Right lobe of liver (tissue), 6 donors: ENCODE measurements at regions not wholly inside any gene's neighbourhood (a gene's known extent, or its start where the extent isn't known, plus 50 kb on each side); places are given as distances from the start of the nearest gene placed in this dataset.
"Not testable (repeated sequence)": the region's sequence is repeated elsewhere in the genome, so short reads cannot be mapped to it uniquely, and the experiment has no call there.

Experiments
- ATAC-seq, 4 donors: fragments of 200-7000 bp; cut with Tn5 transposase; one replicate each; pipeline ENCODE4 v1.9.1; 2020; ENCODE audit warnings: mild to moderate bottlenecking in 4 of 4, moderate library complexity in 4 of 4
- DNase-seq, 3 donors: peaks; one replicate each; pipeline ENCODE4 v3.0.0-alpha.2; 2020
- H3K27ac ChIP-seq, 3 donors: fragments of 200-600 bp; one replicate each; pipeline ENCODE4 v1.8.0; 2022
- H3K27me3 ChIP-seq, 2 donors: fragments of 200-600 bp; one replicate each; pipeline ENCODE4 v1.8.0; 2022
- H3K36me3 ChIP-seq, 4 donors: fragments of 200-600 bp; sonication (generic) in 1 of 4; one replicate each; pipeline versions ENCODE4 v1.5.1 to v1.8.0; 2017 to 2022; ENCODE audit warnings: control low read depth in 1 of 4
- H3K4me1 ChIP-seq, 4 donors: fragments of 200-600 bp; sonication (generic) in 1 of 4; one replicate each; pipeline versions ENCODE4 v1.5.1 to v1.8.0; 2017 to 2022; ENCODE audit warnings: control low read depth in 1 of 4
- H3K4me3 ChIP-seq, 3 donors: fragments of 200-600 bp; one replicate each; pipeline ENCODE4 v1.8.0; 2022
- H3K9me3 ChIP-seq, 4 donors: fragments of 200-600 bp; sonication (generic) in 1 of 4; one replicate each; pipeline versions ENCODE4 v1.5.1 to v1.8.0; 2017 to 2022; ENCODE audit warnings: control low read depth in 1 of 4
- CTCF ChIP-seq, 4 donors: fragments of 200-600 bp in 3 of 4; fragments of 450-650 bp in 1 of 4; IDR thresholded peaks; one replicate each; pipeline versions ENCODE4 v1.5.1 to v1.8.0; 2016 to 2022; ENCODE audit warnings: antibody characterized with exemption in 4 of 4, mild to moderate bottlenecking in 2 of 4
- POLR2A ChIP-seq: fragments of 450-650 bp; IDR thresholded peaks from one replicate; pipeline ENCODE4 v1.6.1; 2017; ENCODE audit warnings: antibody characterized with exemption, mild to moderate bottlenecking
- WGBS: methylation state at CpG from one replicate; pipeline ENCODE4 v1.1.6; 2018; ENCODE audit warnings: low coverage, low lambda C conversion rate; ENCODE audit not compliant: insufficient coverage; ENCODE audit errors: missing lambda C conversion rate; 5-methylcytosine and 5-hydroxymethylcytosine counted together
- intact Hi-C, 2 donors: fragments of 100-400 bp; cut with DNase I; formaldehyde crosslinking; loops; one replicate each; pipeline versions ENCODE4 v1.11.2 to v1.14.1; 2022
- donor health status: DM: no; HTN: yes; CAD: no.
- donor health status: DM: no; HTN: no; CAD: no.
- donor health status: DM: no; HTN: no; CAD: no.
- donor health status: DM: no; HTN: yes; CAD: no.
- donor health status: DM: no; HTN: yes; CAD: no.

GRCh38 chr12:93991829-93992461, 156.4 kb upstream of the PLXNC1 start:
- Histone ChIP-seq H3K4me1 (no peaks in the 10 kb centered on the region), H3K27ac (no peak overlapping the region), H3K36me3 (no peaks in the 10 kb centered on the region), H3K9me3 (no peaks in the 10 kb centered on the region), H3K27me3 (no peaks in the 10 kb centered on the region), H3K4me3 (no peak overlapping the region)
- DNase-seq (no peak), ATAC-seq (no peak)
- intact Hi-C loops = no loop called here
- 89% methylated on average over 3 of the region's 4 CpGs for WGBS
- TF ChIP-seq CTCF (IDR thresholded peaks at IDR 0.05) (no peak), POLR2A (no peak)

GRCh38 chr12:93994721-93995120, 153.7 kb upstream of the PLXNC1 start:
- Histone ChIP-seq H3K4me1 (no peaks in the 10 kb centered on the region), H3K27ac (no peak overlapping the region), H3K4me3 (no peak overlapping the region), H3K9me3 (no peaks in the 10 kb centered on the region), H3K36me3 (no peaks in the 10 kb centered on the region), H3K27me3 (no peaks in the 10 kb centered on the region)
- no peak for TF ChIP-seq POLR2A
- no peak for TF ChIP-seq CTCF (IDR thresholded peaks at IDR 0.05)
- WGBS = 50% methylated on average over 2 of the region's 2 CpGs
- DNase-seq = no peak
- no peak for ATAC-seq
- intact Hi-C loops = no loop called here

GRCh38 chr12:93996321-93996720, 152.1 kb upstream of the PLXNC1 start:
- DNase-seq (no peak), ATAC-seq (no peak)
- H3K27me3 ChIP-seq = no peaks in the 10 kb centered on the region
- intact Hi-C loops = no loop called here
- H3K27ac ChIP-seq = no peak overlapping the region
- no peaks in the 10 kb centered on the region for H3K36me3 ChIP-seq
- H3K9me3 ChIP-seq = no peaks in the 10 kb centered on the region
- no peak for TF ChIP-seq POLR2A
- no peak for TF ChIP-seq CTCF (IDR thresholded peaks at IDR 0.05)
- WGBS = 50% methylated on average over 1 of the region's 1 CpG
- no peaks in the 10 kb centered on the region for H3K4me1 ChIP-seq
- no peak overlapping the region for H3K4me3 ChIP-seq

GRCh38 chr12:94001691-94002090, 146.7 kb upstream of the PLXNC1 start:
- ATAC-seq = no peak
- no peaks in the 10 kb centered on the region for H3K9me3 ChIP-seq
- DNase-seq = no peak
- TF ChIP-seq POLR2A (no peak), CTCF (IDR thresholded peaks at IDR 0.05) (no peak)
- WGBS = 0% methylated on average over 1 of the region's 1 CpG
- no peaks in the 10 kb centered on the region for H3K27me3 ChIP-seq
- no peaks in the 10 kb centered on the region for H3K4me1 ChIP-seq
- H3K27ac ChIP-seq = no peak overlapping the region
- H3K4me3 ChIP-seq = no peak overlapping the region
- H3K36me3 ChIP-seq = no peaks in the 10 kb centered on the region
- intact Hi-C loops = no loop called here

GRCh38 chr12:94002925-94003324, 145.5 kb upstream of the PLXNC1 start:
- intact Hi-C loops, ATAC-seq, H3K27me3 ChIP-seq, DNase-seq, H3K9me3 ChIP-seq, H3K27ac ChIP-seq, H3K36me3 ChIP-seq, H3K4me3 ChIP-seq, H3K4me1 ChIP-seq: not testable (repeated sequence)
- WGBS = 20% methylated on average over 1 of the region's 1 CpG

- H3K27ac ChIP-seq, intact Hi-C loops, H3K9me3 ChIP-seq, H3K4me3 ChIP-seq, DNase-seq, H3K4me1 ChIP-seq, H3K36me3 ChIP-seq, ATAC-seq, H3K27me3 ChIP-seq: not testable (repeated sequence)
- WGBS = no CpG with 5 or more reads among the region's 6 CpGs
Observed at GRCh38 chr12:94007833-94008232, 140.5 kb upstream of the PLXNC1 start.
